ENCODE measurements at regions not wholly inside any gene's neighbourhood (a gene's known extent, or its start where the extent isn't known, plus 50 kb on each side); places are given as distances from the start of the nearest gene placed in this dataset.

- TF ChIP-seq CTCF (IDR thresholded peaks at IDR 0.05) (no peak), POLR2A (IDR thresholded peaks at IDR 0.05) (no peak)
Observed at GRCh38 chr5:61620699-61621182, 288.7 kb downstream of the ZSWIM6 start.
